ENCODE measurements at regions not wholly inside any gene's neighbourhood (a gene's known extent, or its start where the extent isn't known, plus 50 kb on each side); places are given as distances from the start of the nearest gene placed in this dataset.

GRCh38 chr12:65659681-65660080 is 164.6 kb upstream of the HMGA2 start:
- peaks cover 45% of the 10 kb centered on the region for H3K27me3 Mint-ChIP-seq
- peaks cover 19% of the 10 kb centered on the region for H3K4me1 Mint-ChIP-seq

GRCh38 chr12:65660096-65660495 is 164.2 kb upstream of the HMGA2 start:
- Mint-ChIP-seq H3K4me1 (peaks cover 22% of the 10 kb centered on the region), H3K36me3 (peaks cover 9% of the 10 kb centered on the region), H3K4me3 (no peak overlapping the region), H3K27me3 (peaks cover 42% of the 10 kb centered on the region), H3K9me3 (peaks cover 22% of the 10 kb centered on the region), H3K27ac (no peak overlapping the region)
- DNase-seq: no peak

More at GRCh38 chr12:65659681-65660080, 164.6 kb upstream of the HMGA2 start:
- no peak for DNase-seq
- H3K27ac Mint-ChIP-seq: no peak overlapping the region
- peaks cover 18% of the 10 kb centered on the region for H3K9me3 Mint-ChIP-seq
- H3K36me3 Mint-ChIP-seq: peaks cover 6% of the 10 kb centered on the region
- H3K4me3 Mint-ChIP-seq: no peak overlapping the region

- peaks cover 12% of the 10 kb centered on the region for H3K36me3 Mint-ChIP-seq
- H3K4me1 Mint-ChIP-seq: peaks cover 24% of the 10 kb centered on the region
- H3K4me3 Mint-ChIP-seq: no peak overlapping the region
- H3K9me3 Mint-ChIP-seq: peaks cover 27% of the 10 kb centered on the region
- peaks cover 40% of the 10 kb centered on the region for H3K27me3 Mint-ChIP-seq
- DNase-seq: no peak
- H3K27ac Mint-ChIP-seq: no peak overlapping the region
These were observed 163.4 kb upstream of the HMGA2 start for GRCh38 chr12:65660836-65661235.

- Mint-ChIP-seq H3K27me3 (peaks cover 42% of the 10 kb centered on the region), H3K4me3 (no peak overlapping the region), H3K4me1 (peaks cover 18% of the 10 kb centered on the region), H3K9me3 (peaks cover 26% of the 10 kb centered on the region), H3K27ac (no peak overlapping the region), H3K36me3 (peaks cover 11% of the 10 kb centered on the region)
- no peak for DNase-seq
These were observed 161.7 kb upstream of the HMGA2 start for GRCh38 chr12:65662590-65662989.

- Mint-ChIP-seq H3K27ac (no peak overlapping the region), H3K4me3 (no peak overlapping the region), H3K36me3 (peaks cover 11% of the 10 kb centered on the region), H3K9me3 (peaks cover 26% of the 10 kb centered on the region), H3K4me1 (peaks cover 20% of the 10 kb centered on the region), H3K27me3 (peaks cover 45% of the 10 kb centered on the region)
- no peak for DNase-seq
These were observed 161.2 kb upstream of the HMGA2 start for GRCh38 chr12:65663097-65663496.

GRCh38 chr12:65663648-65664047 is 160.6 kb upstream of the HMGA2 start:
- H3K27ac Mint-ChIP-seq: no peak overlapping the region
- DNase-seq: no peak
- peaks cover 22% of the 10 kb centered on the region for H3K9me3 Mint-ChIP-seq
- H3K4me3 Mint-ChIP-seq: no peak overlapping the region
- H3K36me3 Mint-ChIP-seq: peaks cover 8% of the 10 kb centered on the region
- H3K27me3 Mint-ChIP-seq: peaks cover 45% of the 10 kb centered on the region
- H3K4me1 Mint-ChIP-seq: peaks cover 17% of the 10 kb centered on the region

GRCh38 chr12:65664715-65665250 is 159.5 kb upstream of the HMGA2 start:
- no peak overlapping the region for H3K4me3 Mint-ChIP-seq
- H3K27me3 Mint-ChIP-seq: peaks cover 39% of the 10 kb centered on the region
- H3K27ac Mint-ChIP-seq: peak overlapping the region; percentile 13
- peaks cover 24% of the 10 kb centered on the region for H3K4me1 Mint-ChIP-seq
- peaks cover 18% of the 10 kb centered on the region for H3K9me3 Mint-ChIP-seq
- peaks cover 8% of the 10 kb centered on the region for H3K36me3 Mint-ChIP-seq
- no peak for DNase-seq

GRCh38 chr12:65665817-65666216 is 158.5 kb upstream of the HMGA2 start:
- Mint-ChIP-seq H3K27me3 (peaks cover 30% of the 10 kb centered on the region), H3K4me3 (no peak overlapping the region), H3K4me1 (peaks cover 27% of the 10 kb centered on the region), H3K9me3 (peaks cover 18% of the 10 kb centered on the region), H3K36me3 (peaks cover 8% of the 10 kb centered on the region), H3K27ac (peak overlapping the region; percentile 86)
- DNase-seq: no peak

- peaks cover 8% of the 10 kb centered on the region for H3K36me3 Mint-ChIP-seq
- H3K4me1 Mint-ChIP-seq: peaks cover 30% of the 10 kb centered on the region
- DNase-seq: peak; percentile 48
- H3K9me3 Mint-ChIP-seq: peaks cover 18% of the 10 kb centered on the region
- peaks cover 37% of the 10 kb centered on the region for H3K27me3 Mint-ChIP-seq
- H3K27ac Mint-ChIP-seq: peak overlapping the region; percentile 86
- peak overlapping the region; percentile 3 for H3K4me3 Mint-ChIP-seq
These were observed 157.4 kb upstream of the HMGA2 start for GRCh38 chr12:65666876-65667275.

GRCh38 chr12:65667932-65668331 is 156.4 kb upstream of the HMGA2 start:
- peaks cover 18% of the 10 kb centered on the region for H3K9me3 Mint-ChIP-seq
- peaks cover 35% of the 10 kb centered on the region for H3K27me3 Mint-ChIP-seq
- H3K36me3 Mint-ChIP-seq: peaks cover 8% of the 10 kb centered on the region
- H3K27ac Mint-ChIP-seq: no peak overlapping the region
- H3K4me3 Mint-ChIP-seq: no peak overlapping the region
- H3K4me1 Mint-ChIP-seq: peaks cover 30% of the 10 kb centered on the region
- no peak for DNase-seq

GRCh38 chr12:65668981-65669695 is 155.1 kb upstream of the HMGA2 start:
- H3K4me1 Mint-ChIP-seq: peaks cover 30% of the 10 kb centered on the region
- H3K4me3 Mint-ChIP-seq: no peak overlapping the region
- DNase-seq: no peak
- peaks cover 27% of the 10 kb centered on the region for H3K27me3 Mint-ChIP-seq
- peaks cover 14% of the 10 kb centered on the region for H3K9me3 Mint-ChIP-seq
- H3K27ac Mint-ChIP-seq: no peak overlapping the region
- peaks cover 8% of the 10 kb centered on the region for H3K36me3 Mint-ChIP-seq

- H3K36me3 Mint-ChIP-seq: no peaks in the 10 kb centered on the region
- peaks cover 24% of the 10 kb centered on the region for H3K4me1 Mint-ChIP-seq
These were observed 153.5 kb upstream of the HMGA2 start for GRCh38 chr12:65670775-65671174.

GRCh38 chr12:65672441-65672840 is 151.8 kb upstream of the HMGA2 start:
- H3K27me3 Mint-ChIP-seq: peaks cover 41% of the 10 kb centered on the region
- peaks cover 16% of the 10 kb centered on the region for H3K4me1 Mint-ChIP-seq
- no peak overlapping the region for H3K27ac Mint-ChIP-seq
- H3K36me3 Mint-ChIP-seq: no peaks in the 10 kb centered on the region
- no peak overlapping the region for H3K4me3 Mint-ChIP-seq
- no peak for DNase-seq
- H3K9me3 Mint-ChIP-seq: no peaks in the 10 kb centered on the region

More at GRCh38 chr12:65670775-65671174, 153.5 kb upstream of the HMGA2 start:
- Mint-ChIP-seq H3K9me3 (peaks cover 2% of the 10 kb centered on the region), H3K27ac (no peak overlapping the region), H3K4me3 (no peak overlapping the region), H3K27me3 (peaks cover 33% of the 10 kb centered on the region)
- DNase-seq: no peak

- no peak overlapping the region for H3K27ac Mint-ChIP-seq
- peaks cover 13% of the 10 kb centered on the region for H3K4me1 Mint-ChIP-seq
- no peak for DNase-seq
- peaks cover 3% of the 10 kb centered on the region for H3K9me3 Mint-ChIP-seq
- H3K27me3 Mint-ChIP-seq: peaks cover 40% of the 10 kb centered on the region
- no peaks in the 10 kb centered on the region for H3K36me3 Mint-ChIP-seq
- no peak overlapping the region for H3K4me3 Mint-ChIP-seq
These were observed 151.1 kb upstream of the HMGA2 start for GRCh38 chr12:65673156-65673690.

GRCh38 chr12:65673732-65674131 is 150.6 kb upstream of the HMGA2 start:
- DNase-seq: no peak
- Mint-ChIP-seq H3K9me3 (peaks cover 5% of the 10 kb centered on the region), H3K27ac (no peak overlapping the region), H3K27me3 (peaks cover 40% of the 10 kb centered on the region), H3K4me1 (peaks cover 13% of the 10 kb centered on the region), H3K4me3 (no peak overlapping the region), H3K36me3 (no peaks in the 10 kb centered on the region)

Data from activated naive CD8-positive, alpha-beta T cell treated with anti-CD3 and anti-CD28 coated beads for 36 hours (primary cell).